Stimulated activated CD8-positive, alpha-beta memory T cell treated with anti-CD3 and anti-CD28 coated beads, Interleukin-7, amount 100 ng/mL, for 1 hour (primary cell): ENCODE measurements at regions not wholly inside any gene's neighbourhood (a gene's known extent, or its start where the extent isn't known, plus 50 kb on each side); places are given as distances from the start of the nearest gene placed in this dataset.
"Not testable (repeated sequence)": the region's sequence is repeated elsewhere in the genome, so short reads cannot be mapped to it uniquely, and the experiment has no call there.

Source experiments
- DNase-seq, 2 donors: peaks; one replicate each; pipeline ENCODE4 v3.0.0-alpha.2; 2020; ENCODE audit warnings: low read depth in 2 of 2

GRCh38 chr20:5393218-5393870 lies 76.6 kb upstream of the PROKR2 start:
- no peak for DNase-seq

GRCh38 chr20:5390720-5391119 lies 74.0 kb upstream of the PROKR2 start:
- no peak for DNase-seq

GRCh38 chr20:5386846-5387245 lies 70.1 kb upstream of the PROKR2 start:
- not testable (repeated sequence) for DNase-seq

- not testable (repeated sequence) for DNase-seq
Measured at GRCh38 chr20:5381527-5381926, 64.8 kb upstream of the PROKR2 start.

GRCh38 chr20:5377484-5377883 lies 60.7 kb upstream of the PROKR2 start:
- no peak for DNase-seq

GRCh38 chr20:5376228-5376627 lies 59.5 kb upstream of the PROKR2 start:
- DNase-seq = no peak

- DNase-seq = no peak
Measured at GRCh38 chr20:5374171-5374570, 57.4 kb upstream of the PROKR2 start.

- no peak for DNase-seq
Measured at GRCh38 chr20:5372371-5372770, 55.6 kb upstream of the PROKR2 start.

- no peak for DNase-seq
Measured at GRCh38 chr20:5369629-5370028, 52.9 kb upstream of the PROKR2 start.
